ENCODE measurements at regions not wholly inside any gene's neighbourhood (a gene's known extent, or its start where the extent isn't known, plus 50 kb on each side); places are given as distances from the start of the nearest gene placed in this dataset.
A peak's percentile ranks its signal among the peaks of the same experiment; 100 is the strongest.

DNA sequence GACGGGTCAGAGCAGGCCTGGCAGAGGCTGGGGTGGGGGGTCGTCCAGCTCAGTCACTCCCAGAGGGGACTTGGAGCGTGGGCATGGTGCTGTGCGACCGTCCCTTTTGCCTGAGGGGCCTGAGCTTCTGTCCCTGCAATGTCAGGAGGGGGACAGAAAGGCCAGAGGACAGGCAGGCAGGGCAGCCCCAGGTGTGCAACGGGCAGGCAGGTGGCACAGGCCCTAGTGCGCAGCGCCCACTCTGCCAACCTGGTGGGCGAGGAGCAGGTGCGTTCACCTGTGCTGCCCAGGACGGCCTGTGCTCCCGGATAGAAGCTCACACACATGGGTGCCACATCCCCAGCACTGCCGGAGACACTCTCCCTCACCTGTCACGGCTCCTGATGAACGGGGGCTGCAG lies 78.7 kb upstream of the SLCO4A1 start:
- DNase-seq, result no peak

DNA sequence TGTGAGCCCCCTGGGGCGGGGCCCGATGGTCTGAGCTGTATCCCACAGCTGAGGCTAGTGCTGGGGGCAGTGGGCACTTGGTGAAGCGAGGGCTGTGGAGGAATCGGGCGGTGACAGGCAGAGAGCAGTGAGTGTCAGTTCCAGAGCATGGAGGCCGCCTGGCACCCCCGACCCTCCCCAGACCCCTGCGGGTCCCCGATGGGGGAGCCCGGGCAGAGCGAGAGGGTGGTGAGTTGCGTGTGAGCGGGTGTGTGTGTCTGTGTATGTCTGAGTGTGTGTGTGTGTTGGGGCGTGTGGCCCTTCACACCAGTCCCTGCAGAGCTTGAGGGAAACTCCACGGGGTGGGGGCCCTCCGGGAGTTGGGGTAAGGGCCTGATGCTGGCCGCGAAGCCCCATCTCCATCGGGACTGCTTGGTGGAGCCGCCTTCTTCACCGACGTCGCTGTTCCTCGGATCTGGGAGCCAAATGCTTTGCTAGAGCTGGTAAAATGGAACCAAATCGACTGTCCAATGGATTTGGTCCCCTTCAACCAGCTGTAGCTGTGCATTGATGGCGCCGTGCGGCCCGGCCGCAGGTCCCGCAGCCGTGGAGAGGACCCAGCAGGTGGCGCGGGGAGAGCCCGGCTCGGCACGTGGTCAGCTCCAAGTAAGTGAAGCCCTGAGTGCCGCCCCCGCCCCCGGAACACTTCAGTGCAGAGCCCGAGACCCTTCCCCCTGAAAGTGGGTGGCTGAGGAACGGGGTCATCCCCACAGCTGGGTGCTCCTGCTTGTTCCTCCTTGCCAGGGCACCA lies 77.7 kb upstream of the SLCO4A1 start:
- no peak for DNase-seq

DNA sequence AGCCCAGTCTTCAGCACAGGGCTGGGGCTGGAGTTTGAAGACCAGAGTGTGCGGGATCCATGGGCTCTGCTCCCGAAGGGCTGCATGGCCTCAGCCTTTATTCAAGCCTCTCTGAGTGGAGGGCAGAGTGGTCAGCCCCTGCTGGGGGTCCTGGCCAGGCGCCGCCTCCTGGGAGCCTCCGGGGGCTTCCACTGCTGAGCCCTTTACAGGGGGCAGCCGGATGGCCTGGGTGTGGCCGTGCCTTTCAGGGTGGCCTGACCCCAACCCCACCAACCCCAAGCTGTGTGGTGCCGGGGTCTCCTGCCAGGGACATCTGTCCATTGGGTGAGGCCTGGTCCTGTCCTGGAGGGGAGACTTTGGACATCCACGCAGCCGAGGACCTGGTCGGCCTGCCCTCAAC lies 76.0 kb upstream of the SLCO4A1 start:
- no peak for DNase-seq

DNA sequence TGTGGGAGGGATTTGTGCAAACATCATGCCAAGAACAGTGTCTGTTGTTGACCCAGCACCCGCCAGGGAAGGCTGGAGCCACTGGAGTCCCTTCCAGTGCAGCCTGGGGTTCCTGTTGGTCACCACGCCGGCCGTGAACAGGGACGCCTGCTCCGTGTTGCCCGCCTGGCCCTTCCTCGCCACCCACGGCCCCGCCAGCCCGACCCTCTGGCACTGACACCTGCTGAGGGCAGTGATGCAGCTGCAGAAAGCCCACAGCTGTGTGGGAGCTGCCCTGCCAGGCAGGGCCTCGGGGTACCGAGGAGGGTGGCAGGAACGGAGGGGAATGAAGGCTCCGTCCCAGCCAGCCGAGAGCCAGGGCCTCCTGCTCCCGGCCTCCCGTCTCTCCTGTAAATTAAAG lies 75.5 kb upstream of the SLCO4A1 start:
- DNase-seq, result no peak

DNA sequence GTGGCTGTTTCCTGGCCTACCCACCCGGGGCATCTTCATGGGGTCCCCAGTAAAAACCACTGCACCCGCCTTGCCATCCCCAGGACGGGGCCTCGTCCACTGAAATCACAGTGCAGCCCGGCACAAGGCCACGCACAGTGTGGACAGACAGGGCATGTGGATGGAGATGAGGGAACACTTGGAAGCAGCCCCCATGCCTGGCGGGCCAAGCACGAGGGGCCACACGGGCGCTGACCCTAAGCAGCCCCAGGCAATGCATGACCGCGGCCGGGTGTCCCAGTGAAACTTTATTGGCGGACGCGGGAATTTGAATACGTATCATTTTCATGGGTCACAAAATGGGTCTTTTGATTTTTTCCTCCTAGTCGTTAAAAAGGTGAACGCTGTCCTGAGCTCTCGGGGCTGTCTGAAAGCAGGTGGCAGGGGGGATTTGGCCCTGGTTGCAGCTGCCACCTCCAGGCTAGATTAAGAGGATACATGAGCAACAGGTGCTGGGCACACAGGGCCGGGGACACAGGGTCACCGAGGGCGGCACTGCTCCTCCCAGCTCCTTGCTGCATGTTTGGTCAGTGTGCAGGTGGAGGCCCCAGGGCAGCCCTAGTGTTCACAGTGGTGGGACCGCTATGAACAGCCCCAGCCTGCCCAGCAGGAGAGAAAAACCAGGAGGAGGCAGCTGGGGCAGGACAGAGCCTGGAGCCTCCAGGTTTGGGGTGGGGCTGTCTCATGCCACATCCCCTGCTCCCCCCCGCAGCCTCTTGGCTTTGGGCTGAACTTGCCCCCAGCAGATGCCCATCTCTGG lies 74.9 kb upstream of the SLCO4A1 start:
- no peak for DNase-seq

DNA sequence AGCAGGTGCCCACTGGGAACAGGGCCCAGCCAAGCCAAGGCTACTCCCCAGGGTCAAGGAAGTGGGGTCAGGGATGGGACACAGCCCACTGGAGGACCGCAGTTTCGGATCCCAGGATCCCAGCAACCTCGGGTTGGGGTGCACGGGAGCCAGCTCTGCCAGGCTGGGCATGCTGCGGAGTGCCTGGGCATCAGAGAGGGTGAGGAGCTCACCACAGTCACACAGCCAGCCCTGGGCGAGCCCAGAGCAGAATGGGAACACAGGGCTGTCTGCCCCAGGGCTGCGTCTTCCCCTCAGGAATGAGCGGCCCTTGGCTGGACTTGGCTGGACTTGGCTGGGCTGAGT lies 74.3 kb upstream of the SLCO4A1 start:
- no peak for DNase-seq

DNA sequence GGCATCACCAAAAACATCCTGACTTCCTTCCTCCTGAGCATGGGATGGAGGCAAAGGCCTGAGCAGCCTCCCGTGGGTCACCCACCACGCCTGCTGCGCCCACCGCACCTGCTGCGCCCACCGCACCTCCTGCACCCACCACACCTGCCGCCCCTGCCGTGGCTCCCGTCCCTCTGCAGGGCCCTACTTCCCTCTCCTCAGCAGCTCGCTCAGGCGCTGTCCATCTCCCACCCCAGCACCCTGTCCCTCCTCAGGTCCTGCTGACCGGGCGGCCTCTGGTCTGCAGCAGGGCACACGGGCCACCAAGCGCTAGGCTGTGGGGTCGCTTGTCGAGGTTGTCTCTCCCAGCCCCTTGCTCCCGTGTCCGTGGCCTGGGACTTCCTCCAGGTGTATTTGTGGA lies 72.7 kb upstream of the SLCO4A1 start:
- no peak for DNase-seq

DNA sequence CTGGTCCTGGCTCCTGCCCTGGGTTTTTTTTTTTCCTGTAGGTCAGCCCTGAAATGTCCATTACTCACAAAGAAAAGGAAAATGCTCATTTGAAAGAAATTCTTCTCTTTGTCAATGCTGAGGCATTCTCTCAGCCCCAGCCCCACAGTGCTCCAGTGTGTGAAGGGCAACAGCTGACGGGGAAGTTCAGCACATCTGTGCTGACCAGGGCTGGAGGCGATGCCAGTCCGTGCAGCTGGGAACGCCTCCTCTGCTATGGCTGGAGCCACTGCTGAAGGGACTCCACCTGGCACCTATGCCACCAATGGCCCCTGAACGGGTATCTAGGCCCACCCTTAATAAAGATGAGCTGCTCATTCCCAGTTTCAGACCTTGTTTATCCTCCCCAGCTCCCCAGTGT lies 71.9 kb upstream of the SLCO4A1 start:
- no peak for DNase-seq

DNA sequence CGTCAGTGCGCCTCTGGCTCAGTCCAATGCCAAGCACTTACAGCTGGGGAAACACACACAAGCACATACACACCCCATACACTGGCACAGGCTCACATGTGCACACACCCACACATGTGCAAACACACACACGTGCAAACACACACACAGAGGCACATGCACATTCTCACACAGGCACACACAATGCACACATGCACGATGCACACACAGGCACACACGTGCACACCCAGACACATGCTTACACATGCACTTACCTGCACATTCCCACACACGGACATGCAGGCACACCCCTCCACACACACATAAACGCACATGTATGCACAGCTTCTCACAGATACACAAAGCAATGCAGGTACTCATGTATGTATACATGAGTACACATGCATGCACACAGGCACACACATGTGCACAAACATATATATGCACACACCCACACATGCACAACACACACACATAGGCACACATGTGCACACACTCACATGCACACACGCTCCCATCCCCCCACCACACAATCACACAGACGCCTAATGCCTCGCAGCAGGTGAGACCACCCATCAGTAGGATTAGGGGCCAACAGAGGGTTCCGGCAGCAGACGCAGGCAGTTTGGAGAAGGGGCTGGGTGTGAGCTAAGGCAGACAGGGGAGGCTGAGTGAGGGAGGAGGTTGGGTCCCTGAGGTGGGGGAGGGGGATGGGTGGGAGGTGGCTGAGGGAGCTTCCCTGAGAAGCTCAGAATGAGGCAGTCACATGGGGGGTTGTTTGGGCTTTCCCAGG lies 71.2 kb upstream of the SLCO4A1 start:
- no peak for DNase-seq

DNA sequence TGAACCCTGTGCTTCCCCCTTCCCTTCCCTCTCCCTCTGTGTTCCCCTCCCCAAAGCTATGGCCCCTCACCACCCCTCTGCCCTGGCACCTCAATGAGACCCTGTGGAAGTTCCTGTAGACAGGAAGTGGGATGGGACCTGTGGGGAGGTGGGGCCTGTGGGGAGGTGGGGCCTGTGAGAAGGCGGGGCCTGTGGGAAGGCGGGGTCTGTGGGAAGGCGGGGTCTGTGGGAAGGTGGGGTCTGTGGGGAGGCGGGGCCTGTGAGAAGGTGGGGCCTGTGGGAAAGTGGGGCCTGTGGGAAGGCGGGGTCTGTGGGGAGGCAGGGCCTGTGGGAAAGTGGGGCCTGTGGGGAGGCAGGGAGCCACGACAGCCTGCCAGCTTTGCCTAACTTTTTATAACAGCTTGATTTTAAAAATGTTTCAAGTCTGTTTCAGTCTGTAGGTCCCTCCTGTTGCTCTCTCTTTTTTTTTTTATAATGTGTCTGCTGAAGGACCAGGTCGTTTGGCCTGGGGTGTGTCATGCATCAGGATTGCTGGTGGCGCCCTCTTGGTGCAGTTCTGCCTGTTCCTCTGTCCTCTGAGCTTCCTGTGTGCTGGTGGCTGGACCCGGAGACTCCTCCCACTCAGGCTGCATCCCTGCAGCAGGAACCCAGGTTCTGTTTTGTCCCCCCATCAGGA lies 70.5 kb upstream of the SLCO4A1 start:
- peak in 3 of 6 experiments; percentile 8 to 16 (median 10) for DNase-seq

DNA sequence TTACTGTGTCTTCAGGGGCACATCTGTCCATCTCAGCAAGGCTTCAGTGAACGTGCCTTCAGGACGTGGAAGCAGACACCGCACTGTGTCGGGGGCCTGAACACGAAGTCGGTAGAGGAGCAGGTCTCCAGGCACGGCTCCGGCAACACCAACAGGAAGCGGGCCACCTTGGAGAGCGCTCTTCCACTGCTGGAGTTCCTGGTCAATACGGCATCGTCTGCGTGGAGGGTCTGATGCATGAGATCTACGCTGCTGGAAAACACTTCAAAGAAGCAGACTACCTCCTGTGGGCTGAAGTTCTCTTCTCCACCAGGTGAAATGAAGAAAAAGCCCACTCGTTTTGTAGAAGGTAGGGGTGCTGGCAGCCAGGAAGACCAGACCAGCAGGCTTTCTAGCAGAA lies 69.3 kb upstream of the SLCO4A1 start:
- DNase-seq, result no peak

DNA sequence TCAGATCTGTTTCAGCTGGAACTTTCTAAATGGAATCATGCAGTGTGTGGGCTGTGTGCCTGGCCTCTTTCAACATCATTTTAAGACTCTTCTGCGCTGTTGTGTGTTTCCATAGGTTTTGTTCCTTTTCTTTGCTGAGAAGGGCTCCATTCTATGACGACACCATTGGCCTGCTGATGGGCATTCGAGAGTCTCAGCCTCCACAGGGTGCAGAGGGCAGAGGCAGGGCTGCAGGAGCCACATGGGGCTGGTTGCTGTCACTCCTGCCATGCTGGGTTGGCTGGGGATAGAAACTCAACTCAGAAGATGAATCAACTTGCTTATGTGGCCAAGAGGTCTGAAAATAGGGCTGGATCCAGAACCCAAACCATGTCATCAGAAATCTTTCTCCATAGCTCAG lies 68.5 kb upstream of the SLCO4A1 start:
- DNase-seq, result no peak

DNA sequence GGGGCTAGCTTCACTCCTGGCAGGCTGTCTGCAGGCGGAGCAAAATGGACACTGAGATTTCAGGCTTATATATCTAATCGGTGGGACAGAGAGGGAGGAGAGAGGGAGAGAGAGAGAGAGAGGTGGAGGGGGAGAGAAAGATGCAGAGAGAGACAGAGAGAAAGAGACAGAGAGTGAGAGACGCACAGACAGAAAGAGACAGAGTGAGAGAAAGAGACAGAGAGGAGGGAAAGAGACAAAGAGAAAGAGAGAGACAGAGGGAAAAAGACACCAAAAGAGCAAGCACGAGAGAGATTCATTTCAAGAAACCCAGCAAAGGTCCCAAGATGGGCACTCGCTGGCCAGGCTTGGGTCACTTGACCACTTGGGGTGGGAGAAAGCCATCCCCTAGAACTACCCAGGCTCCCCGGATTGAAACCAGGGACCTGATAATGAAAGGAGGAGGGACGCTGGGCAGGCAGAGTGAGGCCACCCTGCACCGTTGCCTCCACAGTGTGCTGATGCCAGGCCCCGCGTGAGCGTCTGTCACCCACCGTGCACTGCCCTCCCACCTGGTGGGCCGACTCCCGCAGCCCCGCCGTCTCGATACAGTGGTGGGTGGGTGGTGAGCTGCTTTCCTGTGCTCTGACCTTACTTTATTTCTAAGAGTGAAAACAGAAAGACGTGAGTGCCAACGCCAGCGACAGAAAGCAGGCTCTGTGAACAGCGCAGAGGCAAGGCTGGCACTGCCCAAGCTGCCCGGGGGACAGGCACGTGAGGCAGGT lies 67.9 kb upstream of the SLCO4A1 start:
- DNase-seq, result no peak

DNA sequence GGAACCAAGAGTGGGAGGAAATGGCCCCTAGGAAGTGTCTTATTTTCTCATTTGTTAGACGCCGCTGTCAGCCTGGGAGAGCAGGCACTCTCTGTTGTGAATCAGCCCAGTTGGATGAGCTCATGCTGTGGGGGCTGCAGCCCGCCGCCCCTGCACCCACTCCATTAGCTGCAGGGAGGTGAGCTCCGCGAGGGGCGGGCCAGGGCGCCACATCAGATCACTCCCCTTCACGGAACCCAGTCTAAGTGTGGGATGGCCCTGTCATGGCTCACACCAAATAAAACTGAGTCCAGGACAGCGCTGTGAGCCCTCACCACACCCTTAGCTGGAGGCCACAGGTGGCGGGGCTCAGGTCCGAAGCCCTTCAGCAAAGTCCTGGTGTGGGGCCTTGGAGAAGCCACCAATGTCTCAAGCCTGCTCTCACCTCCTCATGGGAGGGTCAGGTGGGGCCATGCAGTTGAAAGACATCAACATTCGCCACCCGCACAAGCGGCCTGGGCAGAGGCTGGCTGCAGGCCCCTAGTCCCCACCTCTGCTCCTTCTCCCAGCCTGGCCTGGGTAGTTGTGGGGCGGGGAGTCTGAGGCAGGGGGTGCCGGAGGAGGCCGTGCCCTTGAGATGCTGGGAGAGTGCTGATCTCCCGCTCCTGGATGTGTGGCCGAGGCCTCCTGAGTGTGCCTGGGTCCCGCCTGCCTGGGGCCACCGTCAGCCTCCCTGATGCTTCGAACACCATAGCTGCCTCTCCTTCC lies 66.2 kb upstream of the SLCO4A1 start:
- DNase-seq, result no peak

DNA sequence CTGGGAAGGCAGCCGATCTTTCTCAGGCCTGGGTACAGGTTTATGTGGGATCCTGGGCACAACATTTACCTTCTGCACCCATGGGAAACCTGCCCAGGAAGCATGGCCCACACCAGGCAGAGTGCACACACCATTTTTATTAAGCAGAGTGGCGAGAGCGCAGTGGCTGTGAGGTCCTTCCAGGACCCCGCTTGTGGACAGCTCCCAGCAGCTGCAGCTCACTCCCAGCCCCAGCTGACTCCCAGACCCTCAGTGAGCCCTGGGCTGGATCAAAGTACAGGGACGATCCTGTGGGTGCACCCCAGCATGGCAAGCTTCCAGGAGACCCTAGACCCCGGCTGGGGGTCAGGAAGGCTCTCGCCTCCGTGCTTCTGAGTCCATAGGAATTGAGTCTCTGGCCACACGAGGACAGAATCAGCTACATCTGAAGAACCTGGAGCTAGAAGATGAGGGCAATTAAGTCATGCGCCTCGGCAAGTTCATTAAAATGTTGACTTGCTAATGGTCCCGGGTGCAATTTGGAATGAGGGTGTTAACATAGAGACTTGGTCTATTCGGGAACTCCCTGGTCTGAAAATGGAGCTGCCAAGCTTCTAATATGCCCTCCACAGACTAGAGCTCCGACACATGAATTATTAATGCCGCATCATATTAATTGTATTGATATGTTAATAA lies 65.4 kb upstream of the SLCO4A1 start:
- DNase-seq, result no peak

DNA sequence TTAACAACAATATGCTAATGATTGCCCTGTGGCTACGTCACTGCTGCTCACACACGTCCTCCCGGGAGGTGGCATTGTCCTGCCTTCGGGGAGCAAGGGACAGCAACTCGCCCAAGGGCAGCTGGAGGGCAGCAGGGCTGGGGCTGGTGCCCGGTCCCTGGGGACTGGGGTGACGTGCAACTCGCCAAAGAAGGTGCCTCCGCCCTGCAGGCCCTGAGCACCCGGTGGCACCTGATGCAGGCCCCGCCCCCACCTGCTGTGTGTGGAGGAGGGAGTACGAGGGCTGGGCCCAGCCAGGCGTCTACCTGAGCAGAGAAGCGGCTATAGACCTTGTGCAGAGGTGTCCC lies 64.8 kb upstream of the SLCO4A1 start:
- DNase-seq, result no peak

DNA sequence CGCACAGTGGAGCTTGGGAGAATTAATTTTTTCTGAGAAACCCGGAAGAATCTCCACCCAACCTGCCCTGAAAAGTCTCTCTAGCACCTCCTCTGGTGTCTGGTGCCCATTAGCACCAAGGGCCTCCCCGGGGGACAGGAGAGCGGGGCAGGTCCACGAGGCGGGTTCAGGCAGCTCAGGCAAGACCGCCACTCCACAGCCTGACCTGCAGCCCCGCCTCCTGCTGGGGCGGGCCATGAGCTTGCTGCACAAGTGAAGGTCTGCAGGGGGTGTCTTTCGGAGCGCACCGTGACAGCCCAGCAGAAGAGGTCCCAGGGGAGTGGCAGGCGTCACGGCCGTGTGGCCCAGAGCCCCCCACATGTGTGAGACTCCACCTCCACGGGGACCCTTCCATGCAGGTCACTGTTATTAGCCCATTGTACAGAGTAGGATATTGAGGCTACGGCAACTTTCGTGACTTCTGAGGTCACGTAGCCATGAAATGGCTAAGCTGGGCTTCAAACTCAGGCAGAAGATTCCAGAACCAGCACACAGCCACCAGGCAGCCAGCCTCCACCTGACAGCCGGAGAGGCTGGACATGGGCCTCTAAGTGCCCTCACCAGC lies 63.9 kb upstream of the SLCO4A1 start:
- no peak for DNase-seq

DNA sequence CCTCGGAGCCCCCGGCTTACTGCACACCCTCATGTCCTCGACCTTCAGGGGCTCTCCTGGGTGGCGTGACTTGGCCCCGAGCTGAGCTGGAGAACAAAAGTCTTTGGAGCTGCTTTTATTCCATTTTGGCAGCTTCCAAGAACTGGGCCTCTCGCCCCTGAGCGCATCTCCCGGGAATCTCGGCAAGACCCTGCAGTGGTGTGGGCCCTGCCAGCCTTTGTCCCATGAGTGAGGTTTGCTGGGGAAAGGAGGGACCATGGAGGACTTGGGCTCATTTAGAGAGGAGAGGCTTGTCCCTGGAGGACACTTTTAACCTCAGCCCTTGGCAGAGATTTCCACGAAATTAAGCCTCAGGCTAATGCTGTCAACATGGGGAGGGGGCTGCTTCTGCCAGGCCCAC lies 62.3 kb upstream of the SLCO4A1 start:
- DNase-seq, result no peak

DNA sequence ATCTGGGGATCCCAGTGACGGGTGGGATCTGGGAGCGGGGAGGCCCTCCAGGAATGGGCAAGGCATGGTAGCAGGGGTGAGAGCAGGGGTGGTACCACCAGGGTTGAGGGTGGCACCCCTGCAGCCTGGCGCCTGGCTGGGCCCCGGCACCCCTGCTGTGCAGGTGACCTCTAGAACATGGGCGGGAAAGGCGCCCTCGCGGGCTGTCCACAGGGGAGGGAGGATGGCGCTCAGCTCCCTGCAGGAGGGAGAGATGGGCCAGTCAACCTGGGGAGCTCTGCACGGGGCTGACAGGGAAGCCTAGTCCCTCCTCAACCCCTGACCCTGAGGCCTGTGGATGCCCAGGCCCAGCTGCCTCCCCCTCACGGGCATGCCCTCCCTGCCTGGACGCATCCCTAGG lies 61.6 kb upstream of the SLCO4A1 start:
- DNase-seq, result no peak

DNA sequence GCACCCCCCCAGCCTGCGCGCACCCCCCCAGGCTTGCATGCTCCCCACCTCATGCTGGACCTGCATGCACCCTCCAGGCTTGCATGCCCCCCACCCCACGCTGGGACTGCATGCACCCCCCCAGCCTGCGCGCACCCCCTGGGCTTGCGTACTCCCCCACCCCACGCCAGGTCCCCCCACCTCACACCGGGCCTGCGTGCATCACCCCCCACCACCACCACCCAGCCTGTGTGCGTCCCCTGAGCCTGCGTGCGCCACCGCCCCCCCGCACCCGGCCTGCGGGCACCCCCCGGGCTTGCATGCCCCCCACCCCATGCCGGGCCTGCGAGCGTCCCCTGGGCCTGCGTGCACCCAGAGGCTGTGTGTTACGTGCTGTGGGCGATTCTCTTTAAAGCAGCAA lies 61.0 kb upstream of the SLCO4A1 start:
- DNase-seq, result no peak

DNA sequence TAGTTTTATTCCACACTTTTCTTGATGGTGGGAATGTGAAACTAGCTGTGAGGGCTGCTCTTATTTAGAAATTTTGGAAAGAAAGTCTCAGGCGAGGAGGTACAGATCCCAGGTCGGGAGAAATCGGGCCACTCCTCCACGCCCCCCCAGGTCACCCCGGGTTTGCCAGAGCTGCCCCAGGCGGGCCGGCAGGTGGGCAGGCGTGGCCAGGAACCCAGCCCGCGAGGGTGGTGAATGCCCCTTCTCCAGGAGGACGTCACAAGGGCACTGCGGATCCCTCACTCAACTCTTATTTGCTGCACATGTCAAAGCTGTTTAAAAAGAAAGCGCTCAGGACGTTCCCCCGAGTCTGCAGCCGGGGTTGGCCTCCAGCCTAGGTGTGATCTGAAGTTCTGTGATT lies 60.5 kb upstream of the SLCO4A1 start:
- DNase-seq, result no peak
